Upper lobe of left lung (tissue), 4 donors: ENCODE measurements at regions not wholly inside any gene's neighbourhood (a gene's known extent, or its start where the extent isn't known, plus 50 kb on each side); places are given as distances from the start of the nearest gene placed in this dataset.

Source experiments
- CTCF ChIP-seq, 6 experiments: fragments of 450-650 bp in 4 of 6; fragments of 200-600 bp in 2 of 6; sonication (generic) in 2 of 6; IDR thresholded peaks; one replicate each; pipeline ENCODE4 v1.5.1; 2016 to 2019; ENCODE audit warnings: antibody characterized with exemption in 6 of 6
- POLR2A ChIP-seq, 4 donors: fragments of 450-650 bp; IDR thresholded peaks; one replicate each; pipeline ENCODE4 v1.5.1; 2016 to 2017; ENCODE audit warnings: antibody characterized with exemption in 4 of 4, mild to moderate bottlenecking in 2 of 4
- POLR2AphosphoS5 ChIP-seq, 2 donors: sonication (generic); formaldehyde crosslinking; IDR thresholded peaks; one replicate each; pipeline ENCODE4 v1.5.1; 2017; ENCODE audit warnings: antibody characterized with exemption in 2 of 2

- TF ChIP-seq POLR2A (IDR thresholded peaks at IDR 0.05) = no peak
- TF ChIP-seq POLR2AphosphoS5 (IDR thresholded peaks at IDR 0.05) = peak in 1 of 2 donors; percentile 7
- TF ChIP-seq CTCF (IDR thresholded peaks at IDR 0.05) = no peak
Observed at GRCh38 chr17:73823684-73824083, 179.4 kb upstream of the SDK2 start.
